ENCODE measurements at regions not wholly inside any gene's neighbourhood (a gene's known extent, or its start where the extent isn't known, plus 50 kb on each side); places are given as distances from the start of the nearest gene placed in this dataset.
"Not testable (repeated sequence)": the region's sequence is repeated elsewhere in the genome, so short reads cannot be mapped to it uniquely, and the experiment has no call there.

GRCh38 chr6:134822920-134823709, 126.8 kb downstream of the ALDH8A1 start:
- DNase-seq (ENCODE audit: low read depth in 1 of 2, low spot score in 1 of 2) = no peak

GRCh38 chr6:134821928-134822864, 127.7 kb downstream of the ALDH8A1 start:
- no peak for DNase-seq (ENCODE audit: low read depth in 1 of 2, low spot score in 1 of 2)

DNA sequence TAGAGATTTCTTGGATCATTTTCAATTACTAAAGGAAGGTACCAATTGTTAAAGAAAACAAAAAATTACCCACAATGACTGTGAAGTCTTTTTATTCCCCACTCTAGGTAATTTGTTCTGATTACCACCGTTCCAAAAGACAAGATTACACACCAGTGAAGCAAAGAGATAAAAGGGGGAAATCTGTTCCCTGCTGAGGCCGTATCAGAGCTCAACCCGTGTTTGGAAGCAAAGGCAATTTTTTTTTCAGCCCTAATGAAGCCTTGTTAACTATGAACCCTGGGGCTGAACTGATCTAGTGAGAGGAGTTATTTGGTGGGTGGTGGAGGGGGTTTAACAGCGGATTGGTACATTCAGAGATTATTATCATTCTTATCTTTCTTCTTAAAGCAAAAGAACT, 128.5 kb downstream of the ALDH8A1 start:
- no peak for DNase-seq (ENCODE audit: low read depth in 1 of 2, low spot score in 1 of 2)

DNA sequence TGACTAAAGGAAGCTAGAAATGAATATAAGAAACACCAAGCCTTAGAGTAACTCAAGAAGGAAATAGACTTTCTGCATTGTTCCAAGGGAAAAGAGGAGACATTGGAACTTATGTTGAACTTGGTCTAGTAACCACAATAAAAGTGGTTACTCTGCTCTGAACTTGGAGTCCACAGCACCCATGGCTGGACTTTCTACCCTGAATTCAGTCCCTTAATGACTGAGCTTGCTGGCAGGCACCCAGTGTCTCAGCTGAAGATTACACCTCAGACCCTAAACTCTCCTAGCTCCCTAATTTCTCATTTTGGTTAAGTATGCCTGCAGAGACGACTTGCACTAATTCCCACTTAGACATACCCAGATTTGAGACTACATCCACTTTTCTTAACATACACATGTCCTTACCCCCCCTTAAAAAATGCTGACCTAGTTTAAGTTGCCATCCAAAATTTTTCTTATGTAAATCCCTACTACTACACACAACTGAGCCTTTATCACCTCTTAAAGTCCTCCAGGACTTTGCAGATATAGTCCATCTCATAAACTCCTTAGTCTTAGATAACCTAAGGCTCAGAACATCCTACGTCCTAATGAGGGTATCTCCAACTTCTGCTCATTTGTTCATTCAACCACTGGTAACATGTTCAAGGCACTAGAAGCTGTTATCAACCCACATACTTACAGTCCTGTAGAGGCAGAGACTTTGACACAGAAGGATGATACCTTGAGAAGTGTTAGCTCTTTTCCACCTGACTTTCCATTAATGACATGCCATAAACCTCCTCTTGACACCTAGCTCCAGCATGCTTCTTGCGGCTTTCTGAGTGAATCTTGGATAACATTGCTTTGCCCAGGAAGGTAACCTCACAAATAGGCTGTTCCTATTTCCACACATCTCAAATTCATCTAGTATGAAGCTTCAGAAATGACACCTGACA, 129.8 kb downstream of the ALDH8A1 start:
- no peak for DNase-seq (ENCODE audit: low read depth in 1 of 2, low spot score in 1 of 2)

DNA sequence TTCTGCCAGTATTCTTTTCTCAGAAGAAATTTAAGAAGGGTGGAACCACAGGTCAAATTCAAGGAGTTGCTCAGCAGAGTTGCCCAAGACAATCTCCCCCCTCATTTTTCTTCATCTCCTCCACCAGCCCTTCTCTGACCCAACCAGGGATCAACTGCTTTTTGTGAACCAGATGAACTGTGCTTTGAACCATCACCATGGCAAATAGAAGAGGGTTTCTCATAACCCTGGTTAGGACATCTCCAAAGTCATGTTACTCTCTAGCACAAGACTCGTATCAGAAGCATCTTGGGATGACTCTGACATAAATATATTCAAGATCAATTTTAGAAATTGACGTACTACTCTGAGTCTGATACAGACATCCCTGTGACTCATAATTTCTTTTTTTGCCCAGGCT, 130.7 kb downstream of the ALDH8A1 start:
- DNase-seq (ENCODE audit: low read depth in 1 of 2, low spot score in 1 of 2) = no peak

DNA sequence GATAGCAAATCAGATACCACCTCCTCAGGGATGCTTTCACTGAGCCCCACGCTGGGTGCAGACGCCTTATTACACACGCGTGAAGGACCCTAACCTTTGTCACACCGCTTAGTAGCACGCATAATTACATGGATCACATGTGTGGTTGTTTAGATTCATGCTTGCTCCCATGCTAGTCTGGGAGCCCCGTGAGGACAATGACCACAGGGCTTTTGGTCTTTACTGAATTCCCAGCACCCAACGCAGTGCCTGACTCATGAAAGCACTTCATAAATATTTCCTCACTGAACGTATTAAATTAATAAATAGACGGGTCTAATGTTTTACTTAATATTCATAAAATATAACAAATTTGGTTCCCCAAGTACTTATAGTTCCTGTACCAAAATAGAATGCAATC, 132.5 kb downstream of the ALDH8A1 start:
- DNase-seq (ENCODE audit: low read depth in 1 of 2, low spot score in 1 of 2) = no peak

DNA sequence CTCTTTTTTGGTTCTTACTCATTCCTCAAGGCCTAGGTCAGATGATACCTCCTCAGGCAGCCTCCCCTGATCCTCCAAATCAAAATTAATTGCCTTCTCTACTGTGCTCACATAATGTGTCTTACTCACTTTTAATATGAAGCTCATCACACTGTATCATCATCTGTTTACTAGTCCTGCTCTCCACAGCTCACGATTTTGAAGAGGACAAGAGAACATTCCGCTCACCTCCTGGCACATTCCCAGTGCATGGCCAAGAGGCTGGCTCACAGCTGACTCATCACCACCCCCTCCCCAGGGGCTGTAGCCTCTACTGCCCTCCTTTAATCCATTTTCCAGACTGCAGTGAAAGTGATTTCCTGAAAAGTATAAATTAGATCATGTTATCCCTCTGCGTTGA, 133.1 kb downstream of the ALDH8A1 start:
- no peak for DNase-seq (ENCODE audit: low read depth in 1 of 2, low spot score in 1 of 2)

DNA sequence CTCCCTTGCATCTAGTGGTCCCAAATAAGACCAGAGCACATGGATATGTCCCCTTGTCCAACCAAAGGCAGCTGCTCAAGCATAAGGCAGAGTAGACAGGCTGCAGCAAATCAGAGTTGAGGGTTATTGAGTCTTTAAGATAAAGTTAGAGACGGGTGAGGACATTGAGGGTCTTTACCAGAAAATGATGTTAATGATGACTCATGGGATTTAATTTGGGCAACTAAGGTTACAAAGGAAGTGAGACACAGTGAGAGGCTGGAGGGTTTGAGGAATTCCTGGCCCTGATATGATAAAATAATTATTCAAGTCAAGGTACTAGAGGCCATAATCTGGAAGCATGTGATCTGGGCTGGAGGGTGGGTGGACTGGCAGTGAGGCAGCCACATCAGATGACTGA, 133.6 kb downstream of the ALDH8A1 start:
- DNase-seq (ENCODE audit: low read depth in 1 of 2, low spot score in 1 of 2) = no peak

DNA sequence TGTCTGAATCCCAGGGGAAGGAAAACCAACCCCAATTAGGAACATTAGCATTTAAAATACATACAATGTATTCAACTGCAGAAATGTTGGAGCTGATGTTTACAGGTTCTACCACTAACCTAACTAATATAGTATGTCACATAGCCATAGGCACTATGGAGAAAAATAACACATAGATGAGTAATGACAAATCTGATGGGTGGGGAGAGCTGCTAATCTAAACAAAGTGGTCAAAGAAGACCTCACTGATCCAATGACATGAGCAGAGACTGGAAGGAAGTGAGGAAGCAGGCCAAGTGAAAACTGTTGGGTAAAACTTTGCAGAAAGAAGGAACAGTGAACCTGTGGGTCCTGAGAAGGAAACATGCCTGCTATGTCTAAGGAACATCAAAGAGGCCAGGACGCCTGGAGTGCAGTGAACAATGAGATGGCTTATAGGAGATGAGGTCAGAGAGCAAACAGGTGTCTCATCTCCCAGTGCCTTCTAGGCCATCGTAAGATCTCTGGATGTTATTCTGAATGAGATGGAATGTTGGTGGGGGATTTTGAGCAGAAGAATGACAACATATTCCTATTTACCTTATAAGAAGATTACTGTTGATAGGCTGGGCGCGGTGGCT, 135.7 kb downstream of the ALDH8A1 start:
- no peak for DNase-seq (ENCODE audit: low read depth in 1 of 2, low spot score in 1 of 2)

- DNase-seq (ENCODE audit: low read depth in 1 of 2, low spot score in 1 of 2) = no peak
Observed at GRCh38 chr6:134813146-134813545, 136.8 kb downstream of the ALDH8A1 start.

DNA sequence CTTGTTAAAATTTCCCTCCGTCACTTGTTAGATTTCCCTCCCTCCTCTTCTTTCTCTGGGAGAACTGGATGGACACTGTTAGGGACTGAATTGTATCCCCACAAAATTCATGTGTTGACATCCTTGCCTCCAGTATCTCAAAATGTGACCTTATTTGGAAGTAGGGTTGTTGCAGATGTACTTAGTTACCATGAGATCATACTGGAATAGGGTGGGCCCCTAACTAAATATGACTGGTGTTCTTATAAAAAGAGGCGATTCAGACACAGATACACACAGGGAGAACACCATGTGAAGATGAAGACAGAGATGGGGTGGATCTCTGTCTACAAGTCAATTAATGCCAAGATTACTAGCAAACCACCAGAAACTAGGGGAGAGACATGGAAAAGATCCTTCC, 139.5 kb downstream of the ALDH8A1 start:
- DNase-seq (ENCODE audit: low read depth in 1 of 2, low spot score in 1 of 2) = no peak

- no peak for DNase-seq (ENCODE audit: low read depth in 1 of 2, low spot score in 1 of 2)
Observed at GRCh38 chr6:134809130-134809529, 140.8 kb downstream of the ALDH8A1 start.

- DNase-seq (ENCODE audit: low read depth in 1 of 2, low spot score in 1 of 2) = no peak
Observed at GRCh38 chr6:134806180-134806798, 143.6 kb downstream of the ALDH8A1 start.

DNA sequence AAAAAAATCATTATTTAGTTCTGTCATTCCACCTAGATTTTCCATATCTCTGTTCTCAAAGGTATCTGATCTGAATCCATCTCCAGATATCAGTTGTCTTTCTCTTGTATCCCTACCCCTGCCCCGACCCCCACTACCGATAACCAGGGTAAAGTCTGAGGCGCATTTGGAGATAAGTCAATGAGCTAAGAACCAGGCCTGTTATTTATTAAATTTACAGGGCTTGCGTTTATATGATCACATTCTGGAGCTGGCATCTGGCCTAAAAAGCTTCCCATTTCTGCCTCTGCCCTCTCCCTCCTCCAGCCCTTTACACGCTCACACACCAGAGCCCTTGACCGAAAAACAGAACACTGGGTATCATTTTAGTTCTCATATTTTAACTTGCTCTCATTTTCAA, 144.7 kb downstream of the ALDH8A1 start:
- no peak for DNase-seq (ENCODE audit: low read depth in 1 of 2, low spot score in 1 of 2)

GRCh38 chr6:134804311-134804710, 145.6 kb downstream of the ALDH8A1 start:
- not testable (repeated sequence) for DNase-seq (ENCODE audit: low read depth in 1 of 2, low spot score in 1 of 2)

GRCh38 chr6:134802426-134803058, 147.4 kb downstream of the ALDH8A1 start:
- no peak for DNase-seq (ENCODE audit: low read depth in 1 of 2, low spot score in 1 of 2)

GRCh38 chr6:134797400-134798113, 152.3 kb downstream of the ALDH8A1 start:
- DNase-seq (ENCODE audit: low read depth in 1 of 2, low spot score in 1 of 2) = no peak

DNA sequence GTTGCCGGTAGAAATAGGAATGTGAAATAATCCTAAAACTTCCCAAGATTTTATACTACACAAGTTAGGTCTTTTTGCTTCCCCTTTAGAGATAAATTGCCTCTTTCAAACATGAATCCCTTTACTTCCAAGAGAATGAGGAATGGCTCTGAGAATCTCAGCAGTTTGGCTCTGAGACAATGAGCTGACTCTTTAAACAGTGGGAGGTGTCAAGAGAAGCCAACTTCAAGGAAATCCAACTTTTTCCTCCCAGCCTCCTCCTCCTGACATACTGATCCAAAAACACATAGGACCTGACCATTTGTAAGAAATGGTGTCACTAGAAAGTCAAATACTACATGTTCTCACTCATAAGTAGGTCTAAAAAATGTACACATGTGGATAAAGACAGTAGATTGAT, 154.2 kb downstream of the ALDH8A1 start:
- DNase-seq (ENCODE audit: low read depth in 1 of 2, low spot score in 1 of 2) = no peak

DNA sequence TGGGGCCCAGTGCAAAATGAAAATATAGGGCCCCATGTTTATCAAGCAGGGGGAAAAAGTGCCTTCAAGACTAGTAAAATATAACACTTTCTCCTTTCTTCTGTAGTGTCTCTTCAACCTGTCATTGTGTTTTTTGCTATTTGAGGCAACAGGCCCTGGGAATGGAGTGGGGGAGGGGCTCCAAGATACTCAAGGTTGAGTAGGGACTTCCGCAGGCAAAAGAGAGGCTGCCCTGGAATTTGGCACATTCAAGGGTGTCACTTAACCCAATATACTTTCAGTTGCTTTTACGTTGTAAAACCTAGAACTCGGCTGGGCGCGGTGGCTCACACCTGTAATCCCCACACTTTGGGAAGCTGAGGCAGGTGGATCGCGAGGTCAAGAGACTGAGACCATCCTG, 154.9 kb downstream of the ALDH8A1 start:
- DNase-seq (ENCODE audit: low read depth in 1 of 2, low spot score in 1 of 2) = no peak
